AG10803 (cell line): ENCODE measurements at regions not wholly inside any gene's neighbourhood (a gene's known extent, or its start where the extent isn't known, plus 50 kb on each side); places are given as distances from the start of the nearest gene placed in this dataset.

Experiments used
- DNase-seq: peaks from one replicate; pipeline ENCODE4 v3.0.0; 2010; ENCODE audit warnings: low read depth
- H3K4me3 ChIP-seq: 2 replicates; pipeline ENCODE4 v1.5.1; 2011; ENCODE audit warnings: mild to moderate bottlenecking, low read length, control low read depth
- TF ChIP-seq, protein P1 (sequence below): conservative IDR thresholded peaks from 2 replicates; pipeline ENCODE4 v1.5.1; 2011; ENCODE audit warnings: mild to moderate bottlenecking, low read length, control low read depth, inconsistent platforms

DNA sequence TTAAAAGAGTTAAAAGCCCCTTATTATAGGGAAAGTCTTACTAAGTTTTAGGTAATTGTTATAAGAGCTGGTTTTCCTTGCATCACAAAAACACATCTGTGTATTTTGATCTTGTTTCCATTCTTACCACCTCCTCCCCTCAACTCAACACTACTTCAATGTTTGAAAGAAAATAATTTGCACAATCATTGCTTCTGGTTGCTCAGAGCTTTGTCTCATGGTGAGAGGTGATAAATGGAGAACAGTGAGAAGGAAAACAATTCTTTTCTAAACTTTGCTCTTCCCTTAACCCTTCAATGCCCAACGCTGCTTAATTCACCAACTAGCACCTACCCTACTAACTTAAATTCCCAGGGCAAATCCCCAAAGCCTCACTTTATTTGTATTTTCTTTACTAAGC lies 268.1 kb upstream of the LINC00305 start:
- H3K4me3 ChIP-seq, result no peak overlapping the region
- TF ChIP-seq, protein P1, sequence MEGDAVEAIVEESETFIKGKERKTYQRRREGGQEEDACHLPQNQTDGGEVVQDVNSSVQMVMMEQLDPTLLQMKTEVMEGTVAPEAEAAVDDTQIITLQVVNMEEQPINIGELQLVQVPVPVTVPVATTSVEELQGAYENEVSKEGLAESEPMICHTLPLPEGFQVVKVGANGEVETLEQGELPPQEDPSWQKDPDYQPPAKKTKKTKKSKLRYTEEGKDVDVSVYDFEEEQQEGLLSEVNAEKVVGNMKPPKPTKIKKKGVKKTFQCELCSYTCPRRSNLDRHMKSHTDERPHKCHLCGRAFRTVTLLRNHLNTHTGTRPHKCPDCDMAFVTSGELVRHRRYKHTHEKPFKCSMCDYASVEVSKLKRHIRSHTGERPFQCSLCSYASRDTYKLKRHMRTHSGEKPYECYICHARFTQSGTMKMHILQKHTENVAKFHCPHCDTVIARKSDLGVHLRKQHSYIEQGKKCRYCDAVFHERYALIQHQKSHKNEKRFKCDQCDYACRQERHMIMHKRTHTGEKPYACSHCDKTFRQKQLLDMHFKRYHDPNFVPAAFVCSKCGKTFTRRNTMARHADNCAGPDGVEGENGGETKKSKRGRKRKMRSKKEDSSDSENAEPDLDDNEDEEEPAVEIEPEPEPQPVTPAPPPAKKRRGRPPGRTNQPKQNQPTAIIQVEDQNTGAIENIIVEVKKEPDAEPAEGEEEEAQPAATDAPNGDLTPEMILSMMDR, result no peak
- no peak for DNase-seq

DNA sequence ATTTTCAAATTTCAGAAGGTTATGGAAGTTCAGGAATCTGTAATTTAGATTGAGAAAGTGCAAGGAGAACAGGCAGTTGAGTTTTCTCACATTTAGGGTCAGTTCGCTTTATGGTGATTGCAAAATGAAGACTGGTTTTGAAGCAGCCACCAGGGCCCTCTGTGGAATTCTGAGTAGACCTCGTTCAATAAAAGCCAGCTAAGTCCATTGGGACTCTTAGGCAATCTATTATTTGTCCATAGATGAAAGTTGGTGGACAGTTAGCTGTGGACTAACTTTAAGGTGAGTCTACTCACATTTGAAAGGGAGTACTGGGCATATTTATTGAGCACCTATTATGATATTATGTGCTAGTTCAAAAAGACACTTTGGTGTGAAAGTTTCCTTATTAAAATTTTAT lies 266.3 kb upstream of the LINC00305 start:
- no peak overlapping the region for H3K4me3 ChIP-seq
- DNase-seq, result no peak
- TF ChIP-seq, protein P1, result no peak

DNA sequence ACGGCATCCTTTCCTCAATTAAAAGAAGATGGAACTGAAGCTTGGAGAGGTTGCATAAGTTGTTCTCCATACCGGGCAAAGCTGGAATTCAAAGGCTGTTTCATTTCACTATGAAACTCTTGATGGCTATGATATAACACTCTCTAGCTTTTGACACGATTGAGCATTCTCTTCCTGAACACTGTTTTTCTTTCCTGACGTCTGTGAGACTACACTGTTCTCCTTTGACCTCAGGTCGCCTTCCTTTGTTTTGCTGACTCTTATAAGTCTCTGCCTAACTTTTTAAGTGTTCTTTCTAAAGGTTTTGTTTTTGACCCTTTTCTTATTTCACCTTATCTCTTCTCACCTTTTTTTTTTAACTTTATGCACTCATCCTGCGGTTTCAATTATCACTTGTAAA lies 261.8 kb upstream of the LINC00305 start:
- TF ChIP-seq, protein P1, result no peak
- H3K4me3 ChIP-seq, result no peak overlapping the region
- no peak for DNase-seq

DNA sequence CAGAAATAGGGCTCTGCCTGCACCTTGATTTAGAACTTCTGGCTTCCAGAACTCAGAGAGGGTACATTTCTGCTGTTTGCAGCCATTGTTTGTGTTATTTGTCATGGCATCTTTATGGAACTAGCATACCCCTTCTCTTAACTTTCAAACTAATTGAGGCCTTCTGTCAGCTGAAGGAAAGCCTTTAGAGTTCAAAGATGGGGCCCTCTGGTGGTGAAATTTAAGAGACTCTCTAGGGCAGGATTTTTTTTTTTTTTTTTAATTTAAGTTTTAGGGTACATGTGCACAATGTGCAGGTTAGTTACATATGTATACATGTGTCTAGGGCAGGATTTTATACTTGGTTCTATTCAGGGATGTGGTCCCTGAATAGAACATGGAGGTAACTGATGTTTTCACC lies 260.6 kb upstream of the LINC00305 start:
- no peak for DNase-seq
- TF ChIP-seq, protein P1, result peak; percentile 29; the same call in 1 of the 2 replicates
- no peak overlapping the region for H3K4me3 ChIP-seq

DNA sequence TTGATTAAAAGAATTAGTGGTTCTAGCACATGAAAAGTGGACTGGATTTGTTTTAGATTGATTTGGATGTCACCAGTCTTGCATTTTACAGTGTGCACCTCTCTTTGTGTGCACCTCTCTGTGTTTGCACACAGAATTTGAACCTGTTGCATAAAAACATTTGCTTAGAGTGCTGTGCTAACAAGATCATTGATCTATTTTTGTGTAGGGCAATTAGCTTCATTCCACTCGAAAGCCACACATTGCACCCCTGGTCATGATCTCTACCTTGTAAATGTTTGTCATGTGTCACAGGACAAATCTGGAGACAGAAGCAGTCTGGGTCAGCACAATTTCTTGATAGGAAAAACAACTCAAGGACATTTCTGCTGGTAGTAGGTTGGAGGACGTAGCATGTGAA lies 258.7 kb upstream of the LINC00305 start:
- no peak for DNase-seq
- TF ChIP-seq, protein P1, result no peak
- no peak overlapping the region for H3K4me3 ChIP-seq

DNA sequence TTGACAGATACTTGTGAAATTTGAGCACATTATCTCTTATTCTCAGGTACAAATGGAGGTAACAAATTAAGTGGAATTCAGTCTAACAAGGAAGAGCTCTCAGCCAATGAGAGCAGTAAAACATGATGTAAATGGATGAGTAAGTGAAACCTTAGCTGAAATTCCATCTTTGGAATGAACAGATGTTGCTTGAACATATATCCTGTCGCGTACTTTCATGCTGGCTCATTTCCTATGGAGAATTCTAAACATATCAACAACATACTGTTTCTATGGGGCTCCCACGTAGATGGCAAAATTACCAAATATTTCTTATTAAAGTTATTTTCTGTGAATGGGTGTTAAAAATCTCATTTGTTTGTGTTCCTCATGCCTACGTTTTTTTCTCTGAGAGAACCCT lies 256.3 kb upstream of the LINC00305 start:
- TF ChIP-seq, protein P1, result no peak
- H3K4me3 ChIP-seq, result no peak overlapping the region
- DNase-seq, result no peak

DNA sequence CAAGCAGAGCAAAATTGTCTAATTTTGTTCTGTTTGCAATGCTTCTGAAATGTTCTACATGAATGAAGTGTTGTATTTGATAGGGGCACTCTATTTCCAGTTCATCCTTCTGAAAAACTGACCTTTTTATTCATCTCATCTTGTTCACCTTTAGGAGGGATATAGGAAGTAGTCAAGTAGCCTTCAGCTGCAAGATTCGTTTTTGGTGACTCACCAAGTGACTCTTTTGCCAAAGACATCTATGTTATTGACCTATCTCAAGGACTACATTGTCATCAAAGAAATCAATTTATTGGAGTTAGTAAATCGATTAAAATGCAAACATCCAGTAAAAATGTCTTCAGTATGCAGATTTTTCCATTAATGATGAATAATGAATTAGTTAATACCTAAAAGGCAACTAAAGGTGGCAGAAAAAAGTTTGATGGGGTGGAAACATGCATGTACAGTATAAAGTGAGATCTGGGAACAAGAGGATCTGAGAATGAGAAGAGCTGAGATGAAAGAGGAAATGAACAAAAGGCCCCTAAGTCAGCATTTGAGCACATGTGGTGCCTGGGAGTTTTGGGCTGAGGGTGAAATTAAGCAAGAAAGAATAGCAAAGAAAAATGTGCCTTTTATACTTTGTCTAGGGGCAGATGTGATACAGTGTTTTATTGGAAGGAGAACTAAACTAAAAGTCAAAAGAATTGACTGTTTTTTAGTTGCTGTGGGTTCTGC lies 255.1 kb upstream of the LINC00305 start:
- no peak overlapping the region for H3K4me3 ChIP-seq
- TF ChIP-seq, protein P1, result no peak
- DNase-seq, result no peak
